ENCODE measurements at regions not wholly inside any gene's neighbourhood (a gene's known extent, or its start where the extent isn't known, plus 50 kb on each side); places are given as distances from the start of the nearest gene placed in this dataset.

DNA sequence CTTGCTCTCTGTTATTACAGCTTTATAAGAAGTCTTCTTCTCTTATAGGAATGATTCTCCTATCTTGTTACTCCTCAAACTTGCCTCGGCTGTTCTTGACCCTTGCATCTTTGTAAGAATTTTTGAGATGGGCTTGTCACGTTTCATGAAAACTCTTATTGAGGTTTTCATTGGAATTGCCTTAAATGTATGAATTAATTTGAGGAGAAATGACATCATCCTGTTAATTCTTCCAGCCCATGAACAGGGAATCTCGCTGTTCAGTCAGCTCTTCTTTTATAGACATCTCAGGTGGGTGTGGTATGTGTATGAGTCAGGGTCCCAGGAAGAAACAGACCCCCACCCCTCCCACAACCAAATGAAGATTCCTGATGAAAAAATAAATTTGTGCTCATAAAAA is 107.1 kb upstream of the MYL2 start:
- TF ChIP-seq, protein P1, sequence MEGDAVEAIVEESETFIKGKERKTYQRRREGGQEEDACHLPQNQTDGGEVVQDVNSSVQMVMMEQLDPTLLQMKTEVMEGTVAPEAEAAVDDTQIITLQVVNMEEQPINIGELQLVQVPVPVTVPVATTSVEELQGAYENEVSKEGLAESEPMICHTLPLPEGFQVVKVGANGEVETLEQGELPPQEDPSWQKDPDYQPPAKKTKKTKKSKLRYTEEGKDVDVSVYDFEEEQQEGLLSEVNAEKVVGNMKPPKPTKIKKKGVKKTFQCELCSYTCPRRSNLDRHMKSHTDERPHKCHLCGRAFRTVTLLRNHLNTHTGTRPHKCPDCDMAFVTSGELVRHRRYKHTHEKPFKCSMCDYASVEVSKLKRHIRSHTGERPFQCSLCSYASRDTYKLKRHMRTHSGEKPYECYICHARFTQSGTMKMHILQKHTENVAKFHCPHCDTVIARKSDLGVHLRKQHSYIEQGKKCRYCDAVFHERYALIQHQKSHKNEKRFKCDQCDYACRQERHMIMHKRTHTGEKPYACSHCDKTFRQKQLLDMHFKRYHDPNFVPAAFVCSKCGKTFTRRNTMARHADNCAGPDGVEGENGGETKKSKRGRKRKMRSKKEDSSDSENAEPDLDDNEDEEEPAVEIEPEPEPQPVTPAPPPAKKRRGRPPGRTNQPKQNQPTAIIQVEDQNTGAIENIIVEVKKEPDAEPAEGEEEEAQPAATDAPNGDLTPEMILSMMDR (IDR thresholded peaks at IDR 0.05): no peak
- no peak for TF ChIP-seq ZFX (IDR thresholded peaks at IDR 0.05; ENCODE audit: borderline replicate concordance)
